ENCODE measurements at regions not wholly inside any gene's neighbourhood (a gene's known extent, or its start where the extent isn't known, plus 50 kb on each side); places are given as distances from the start of the nearest gene placed in this dataset.

GRCh38 chr1:232403017-232403714 lies 226.8 kb downstream of the SIPA1L2 start:
- TF ChIP-seq CTCF (IDR thresholded peaks at IDR 0.05) (no peak), EP300 (IDR thresholded peaks at IDR 0.05) (no peak), POLR2AphosphoS5 (IDR thresholded peaks at IDR 0.05) (no peak)

Data from esophagus muscularis mucosa (tissue), 4 donors.